Neural cell (in vitro differentiated cells): ENCODE measurements at regions not wholly inside any gene's neighbourhood (a gene's known extent, or its start where the extent isn't known, plus 50 kb on each side); places are given as distances from the start of the nearest gene placed in this dataset.

ENCODE experiments used
- H2AFZ ChIP-seq: fragments of 200-600, 300-800 bp; sonication (generic), shearing (Covaris generic); 2 replicates; pipeline ENCODE4 v1.6.0; 2014; ENCODE audit warnings: low read depth, mild to moderate bottlenecking, antibody characterized with exemption, low read length, moderate library complexity
- H3F3A ChIP-seq: fragments of 200-600 bp; shearing (Covaris generic); 2 replicates; pipeline ENCODE4 v1.6.1; 2016; ENCODE audit warnings: mild to moderate bottlenecking, moderate library complexity, mixed read lengths, antibody characterized with exemption, low read length; ENCODE audit not compliant: insufficient read depth, poor library complexity, severe bottlenecking
- H3K27ac ChIP-seq: fragments of 200-600, 300-800 bp; sonication (generic), shearing (Covaris generic); 2 replicates; pipeline ENCODE4 v1.5.1; 2014; ENCODE audit warnings: mild to moderate bottlenecking, low read length, moderate library complexity
- H3K27me3 ChIP-seq: fragments of 300-800, 200-600 bp; sonication (generic), shearing (Covaris generic); 2 replicates; pipeline ENCODE4 v1.6.0; 2014; ENCODE audit warnings: mild to moderate bottlenecking, low read depth, low read length, moderate library complexity; ENCODE audit not compliant: insufficient read depth
- H3K36me3 ChIP-seq: fragments of 300-800, 200-600 bp; sonication (generic), shearing (Covaris generic); 2 replicates; pipeline ENCODE4 v1.5.1; 2014; ENCODE audit warnings: mild to moderate bottlenecking, antibody characterized with exemption, low read length, moderate library complexity; ENCODE audit not compliant: insufficient read depth
- H3K4me2 ChIP-seq: fragments of 300-800, 200-600 bp; sonication (generic), shearing (Covaris generic); 2 replicates; pipeline ENCODE4 v1.6.0; 2014; ENCODE audit warnings: mild to moderate bottlenecking, low read length
- H3K4me3 ChIP-seq: fragments of 300-800, 200-600 bp; sonication (generic), shearing (Covaris generic); 2 replicates; pipeline ENCODE4 v1.5.1; 2014; ENCODE audit warnings: mild to moderate bottlenecking, low read length, moderate library complexity
- H3K79me2 ChIP-seq: fragments of 200-600 bp; shearing (Covaris generic); replicated peaks from 2 replicates; pipeline ENCODE4 v1.6.0; 2014; ENCODE audit warnings: mild to moderate bottlenecking, low read length, moderate library complexity; ENCODE audit not compliant: insufficient read depth
- H3K9ac ChIP-seq: fragments of 300-800, 200-600 bp; sonication (generic), shearing (Covaris generic); 2 replicates; pipeline ENCODE4 v1.6.1; 2016; ENCODE audit warnings: mild to moderate bottlenecking, low read length, mixed read lengths
- H3K9me2 ChIP-seq: fragments of 200-600 bp; shearing (Covaris generic); 2 replicates; pipeline ENCODE4 v1.6.1; 2016; ENCODE audit warnings: mild to moderate bottlenecking, low read length, mixed read lengths; ENCODE audit not compliant: insufficient read depth
- H3K9me3 ChIP-seq: fragments of 200-600, 300-800 bp; sonication (generic), shearing (Covaris generic); 2 replicates; pipeline ENCODE4 v1.6.1; 2016; ENCODE audit warnings: mild to moderate bottlenecking, mixed run types, low read length, moderate library complexity, mixed read lengths
- H4K20me1 ChIP-seq: fragments of 200-600 bp; shearing (Covaris generic); 2 replicates; pipeline ENCODE4 v1.6.1; 2016; ENCODE audit warnings: mild to moderate bottlenecking, mixed run types; ENCODE audit not compliant: insufficient read depth
- CTCF ChIP-seq: fragments of 450-650 bp; IDR thresholded peaks from 2 replicates; pipeline ENCODE4 v1.5.1; 2014; ENCODE audit warnings: antibody characterized with exemption, mild to moderate bottlenecking, moderate library complexity; ENCODE audit not compliant: poor library complexity, severe bottlenecking
- EP300 ChIP-seq: fragments of 450-650 bp; conservative IDR thresholded peaks from 2 replicates; pipeline ENCODE4 v1.6.1; 2014; ENCODE audit warnings: antibody characterized with exemption, mild to moderate bottlenecking, moderate library complexity; ENCODE audit not compliant: poor library complexity, severe bottlenecking
- EZH2 ChIP-seq: fragments of 200-600, 300-800 bp; shearing (Covaris generic), sonication (generic); IDR thresholded peaks from 2 replicates; pipeline ENCODE4 v1.6.1; 2014; ENCODE audit warnings: antibody characterized with exemption, low read length, borderline replicate concordance, mild to moderate bottlenecking; ENCODE audit not compliant: insufficient read depth, poor library complexity, severe bottlenecking
- MXI1 ChIP-seq: fragments of 450-650 bp; conservative IDR thresholded peaks from 2 replicates; pipeline ENCODE4 v1.6.1; 2014; ENCODE audit warnings: antibody characterized with exemption, mild to moderate bottlenecking; ENCODE audit not compliant: poor library complexity, severe bottlenecking
- POLR2AphosphoS5 ChIP-seq: IDR thresholded peaks from 2 replicates; pipeline ENCODE4 v1.6.1; 2012
- RAD21 ChIP-seq: fragments of 450-650 bp; conservative IDR thresholded peaks from 2 replicates; pipeline ENCODE4 v1.6.1; 2014; ENCODE audit warnings: antibody characterized with exemption, mild to moderate bottlenecking, moderate library complexity
- REST ChIP-seq: IDR thresholded peaks from 2 replicates; pipeline ENCODE4 v1.6.1; 2012; ENCODE audit warnings: borderline replicate concordance
- SMC3 ChIP-seq: fragments of 450-650 bp; conservative IDR thresholded peaks from 2 replicates; pipeline ENCODE4 v1.6.1; 2014; ENCODE audit warnings: antibody characterized with exemption, mild to moderate bottlenecking, moderate library complexity; ENCODE audit not compliant: poor library complexity
- TAF1 ChIP-seq: IDR thresholded peaks from 2 replicates; pipeline ENCODE4 v1.6.1; 2012; ENCODE audit warnings: low read depth

- Histone ChIP-seq H3K4me2 (no peak overlapping the region), H3K27me3 (no peaks in the 10 kb centered on the region), H3K9me3 (no peaks in the 10 kb centered on the region), H3F3A (no peaks in the 10 kb centered on the region), H3K79me2 (no peaks in the 10 kb centered on the region), H2AFZ (no peak overlapping the region), H3K9me2 (no peaks in the 10 kb centered on the region), H4K20me1 (no peaks in the 10 kb centered on the region), H3K27ac (no peak overlapping the region), H3K36me3 (no peaks in the 10 kb centered on the region), H3K4me3 (no peak overlapping the region), H3K9ac (no peak overlapping the region)
- TF ChIP-seq MXI1 (no peak), TAF1 (no peak), REST (no peak), SMC3 (no peak), RAD21 (no peak), EZH2 (no peak), POLR2AphosphoS5 (no peak), EP300 (no peak), CTCF (no peak)
These were observed 195.3 kb downstream of the ZC3H11B start for GRCh38 chr1:219417610-219418009.

- no peaks in the 10 kb centered on the region for H3F3A ChIP-seq
These were observed 196.2 kb downstream of the ZC3H11B start for GRCh38 chr1:219416598-219417238.

More at GRCh38 chr1:219416598-219417238, 196.2 kb downstream of the ZC3H11B start:
- Histone ChIP-seq H3K36me3 (no peaks in the 10 kb centered on the region), H3K4me3 (no peak overlapping the region), H3K9ac (no peak overlapping the region), H3K27me3 (no peaks in the 10 kb centered on the region), H3K4me2 (no peak overlapping the region), H4K20me1 (no peaks in the 10 kb centered on the region), H3K9me3 (no peaks in the 10 kb centered on the region), H2AFZ (no peak overlapping the region), H3K9me2 (no peaks in the 10 kb centered on the region), H3K79me2 (no peaks in the 10 kb centered on the region), H3K27ac (no peak overlapping the region)
- TF ChIP-seq RAD21 (peak; percentile 65), POLR2AphosphoS5 (no peak), CTCF (peak; percentile 73), SMC3 (peak; percentile 77), EZH2 (no peak)
